CD14-positive monocyte (primary cell): ENCODE measurements at regions not wholly inside any gene's neighbourhood (a gene's known extent, or its start where the extent isn't known, plus 50 kb on each side); places are given as distances from the start of the nearest gene placed in this dataset.

Source experiments
- DNase-seq, 3 donors: peaks; one replicate each; pipeline ENCODE4 v3.0.0-alpha.2; 2011 to 2022
- H2AFZ ChIP-seq: 2 replicates; pipeline ENCODE4 v1.6.0; 2012; ENCODE audit warnings: mild to moderate bottlenecking, low read depth, low read length, inconsistent platforms; ENCODE audit not compliant: insufficient read depth, poor library complexity, severe bottlenecking
- H3K27ac ChIP-seq, 2 donors: 1 replicate in 1 of 2; 2 replicates in 1 of 2; pipeline ENCODE4 v1.5.1; 2012 to 2013; ENCODE audit warnings: low read length in 2 of 2, control low read depth in 1 of 2, inconsistent platforms in 1 of 2, low read depth in 1 of 2, mild to moderate bottlenecking in 1 of 2
- H3K27me3 ChIP-seq, 2 donors: one replicate each; pipeline versions ENCODE4 v1.6.0 to v1.6.1; 2011 to 2013; ENCODE audit warnings: low read length in 2 of 2; ENCODE audit not compliant: control insufficient read depth in 2 of 2, insufficient read depth in 2 of 2
- H3K36me3 ChIP-seq, 2 donors: replicated peaks in 1 of 2; 1 replicate in 1 of 2; 2 replicates in 1 of 2; pipeline versions ENCODE4 v1.5.1 to v1.6.1; 2012 to 2013; ENCODE audit warnings: low read length in 2 of 2, control low read depth in 1 of 2, inconsistent platforms in 1 of 2, mild to moderate bottlenecking in 1 of 2; ENCODE audit not compliant: insufficient read depth in 2 of 2, control insufficient read depth in 1 of 2
- H3K4me1 ChIP-seq, 2 donors: 1 replicate in 1 of 2; 2 replicates in 1 of 2; pipeline versions ENCODE4 v1.5.1 to v1.6.1; 2012 to 2013; ENCODE audit warnings: low read length in 2 of 2, control low read depth in 1 of 2, inconsistent platforms in 1 of 2, mild to moderate bottlenecking in 1 of 2, moderate library complexity in 1 of 2; ENCODE audit not compliant: insufficient read depth in 2 of 2, control insufficient read depth in 1 of 2
- H3K4me2 ChIP-seq: replicated peaks from 2 replicates; pipeline ENCODE3; 2012; ENCODE audit warnings: low read length, moderate library complexity, mild to moderate bottlenecking; ENCODE audit not compliant: poor library complexity, severe bottlenecking; ENCODE audit errors: extremely low read depth
- H3K4me3 ChIP-seq, 3 experiments: fragments of 200-600 bp in 1 of 3; sonication (generic) in 1 of 3; replicated peaks in 1 of 3; 1 replicate in 2 of 3; 2 replicates in 1 of 3; pipeline ENCODE4 v1.5.1; 2011 to 2013; ENCODE audit warnings: low read length in 3 of 3, mild to moderate bottlenecking in 3 of 3, control low read depth in 2 of 3, low read depth in 2 of 3, inconsistent platforms in 1 of 3, moderate library complexity in 1 of 3
- H3K79me2 ChIP-seq: 2 replicates; pipeline ENCODE4 v1.6.0; 2012; ENCODE audit warnings: mild to moderate bottlenecking, control low read depth, inconsistent platforms, low read length, moderate library complexity; ENCODE audit not compliant: insufficient read depth
- H3K9ac ChIP-seq: 2 replicates; pipeline ENCODE4 v1.6.0; 2017; ENCODE audit warnings: low read length, mild to moderate bottlenecking; ENCODE audit not compliant: insufficient read depth, poor library complexity, severe bottlenecking
- H3K9me3 ChIP-seq, 2 donors: replicated peaks in 1 of 2; 1 replicate in 1 of 2; 2 replicates in 1 of 2; pipeline versions ENCODE4 v1.5.1 to v1.6.1; 2012 to 2013; ENCODE audit warnings: low read length in 2 of 2, control low read depth in 1 of 2; ENCODE audit not compliant: control insufficient read depth in 1 of 2, insufficient read depth in 1 of 2
- H4K20me1 ChIP-seq: 2 replicates; pipeline ENCODE4 v1.6.0; 2012; ENCODE audit warnings: mild to moderate bottlenecking, low read length, control low read depth, moderate library complexity; ENCODE audit not compliant: insufficient read depth
- H3K27ac Mint-ChIP-seq, 7 donors: one replicate each; pipeline ENCODE4 v1.8.0; 2020; ENCODE audit warnings: mild to moderate bottlenecking in 7 of 7, mixed read lengths in 7 of 7, moderate library complexity in 6 of 7, inconsistent platforms in 2 of 7
- H3K27me3 Mint-ChIP-seq, 3 donors: one replicate each; pipeline ENCODE4 v1.8.0; 2021 to 2022; ENCODE audit warnings: low read depth in 3 of 3, mild to moderate bottlenecking in 3 of 3, mixed read lengths in 3 of 3, moderate library complexity in 3 of 3, inconsistent platforms in 1 of 3
- H3K36me3 Mint-ChIP-seq, 2 donors: one replicate each; pipeline ENCODE4 v1.8.0; 2020; ENCODE audit warnings: mixed read lengths in 2 of 2, inconsistent platforms in 1 of 2, mild to moderate bottlenecking in 1 of 2
- H3K4me1 Mint-ChIP-seq: one replicate; pipeline ENCODE4 v1.8.0; 2020; ENCODE audit warnings: mild to moderate bottlenecking, mixed read lengths
- H3K4me3 Mint-ChIP-seq, 2 donors: one replicate each; pipeline ENCODE4 v1.8.0; 2020; ENCODE audit warnings: mild to moderate bottlenecking in 2 of 2, mixed read lengths in 2 of 2, moderate library complexity in 1 of 2
- H3K9me3 Mint-ChIP-seq, 7 donors: one replicate each; pipeline ENCODE4 v1.8.0; 2020 to 2022; ENCODE audit warnings: mixed read lengths in 7 of 7, mild to moderate bottlenecking in 6 of 7, moderate library complexity in 6 of 7, inconsistent platforms in 2 of 7
- WGBS: methylation state at CpG from one replicate; pipeline ENCODE4 v1.1.5; 2013; ENCODE audit warnings: missing lambda C conversion rate; ENCODE audit not compliant: insufficient coverage; 5-methylcytosine and 5-hydroxymethylcytosine counted together
- intact Hi-C, 2 donors: fragments of 100-400 bp; cut with micrococcal nuclease; formaldehyde crosslinking; loops; one replicate each; pipeline versions ENCODE4 v1.15.0 to v1.15.1; 2023
- TF ChIP-seq, protein P1 (sequence below): fragments of 200-600 bp; IDR thresholded peaks from one replicate; pipeline ENCODE4 v1.8.0; 2022; ENCODE audit warnings: antibody characterized with exemption, mild to moderate bottlenecking

DNA sequence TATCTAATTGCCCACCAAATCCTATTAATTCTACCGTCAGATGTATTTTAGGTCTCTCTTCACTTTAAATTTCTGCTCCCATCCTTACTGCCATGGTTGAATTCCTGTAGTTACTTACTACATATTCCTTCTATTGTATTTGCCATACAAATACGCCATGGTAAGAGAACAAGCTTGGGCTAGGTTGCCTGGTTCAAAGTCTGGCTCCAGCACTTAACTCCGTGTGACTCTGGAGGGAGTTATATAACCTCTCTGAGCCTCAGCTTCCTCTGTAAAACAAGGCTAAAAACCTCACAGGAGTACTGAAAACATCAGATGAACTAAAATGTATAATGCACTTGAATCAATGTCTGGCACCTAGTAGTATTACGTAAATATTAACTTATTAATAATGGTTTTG, 260.3 kb upstream of the RPS6KA3 start:
- DNase-seq = no peak
- Histone ChIP-seq H3K4me2 (no peak overlapping the region), H3K79me2 (no peaks in the 10 kb centered on the region), H3K27me3 (peaks cover 10 to 14% of the 10 kb centered on the region in 2 donors), H3K4me1 (peaks cover 17 to 20% of the 10 kb centered on the region in 2 donors), H4K20me1 (no peaks in the 10 kb centered on the region), H3K27ac (no peak overlapping the region), H3K9me3 (no peaks in the 10 kb centered on the region), H2AFZ (no peak overlapping the region), H3K9ac (no peak overlapping the region), H3K4me3 (no peak overlapping the region), H3K36me3 (no peaks in the 10 kb centered on the region)
- H3K27ac Mint-ChIP-seq = no peak overlapping the region
- WGBS = 50% methylated on average over 1 of the region's 4 CpGs
- peaks cover 21% of the 10 kb centered on the region for H3K4me1 Mint-ChIP-seq
- TF ChIP-seq, protein P1, sequence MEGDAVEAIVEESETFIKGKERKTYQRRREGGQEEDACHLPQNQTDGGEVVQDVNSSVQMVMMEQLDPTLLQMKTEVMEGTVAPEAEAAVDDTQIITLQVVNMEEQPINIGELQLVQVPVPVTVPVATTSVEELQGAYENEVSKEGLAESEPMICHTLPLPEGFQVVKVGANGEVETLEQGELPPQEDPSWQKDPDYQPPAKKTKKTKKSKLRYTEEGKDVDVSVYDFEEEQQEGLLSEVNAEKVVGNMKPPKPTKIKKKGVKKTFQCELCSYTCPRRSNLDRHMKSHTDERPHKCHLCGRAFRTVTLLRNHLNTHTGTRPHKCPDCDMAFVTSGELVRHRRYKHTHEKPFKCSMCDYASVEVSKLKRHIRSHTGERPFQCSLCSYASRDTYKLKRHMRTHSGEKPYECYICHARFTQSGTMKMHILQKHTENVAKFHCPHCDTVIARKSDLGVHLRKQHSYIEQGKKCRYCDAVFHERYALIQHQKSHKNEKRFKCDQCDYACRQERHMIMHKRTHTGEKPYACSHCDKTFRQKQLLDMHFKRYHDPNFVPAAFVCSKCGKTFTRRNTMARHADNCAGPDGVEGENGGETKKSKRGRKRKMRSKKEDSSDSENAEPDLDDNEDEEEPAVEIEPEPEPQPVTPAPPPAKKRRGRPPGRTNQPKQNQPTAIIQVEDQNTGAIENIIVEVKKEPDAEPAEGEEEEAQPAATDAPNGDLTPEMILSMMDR = no peak
- H3K36me3 Mint-ChIP-seq = no peaks in the 10 kb centered on the region
- H3K9me3 Mint-ChIP-seq = no peaks in the 10 kb centered on the region
- intact Hi-C loops = loop anchor here in 1 of 2 donors (10.0 kb wide), 1 partner anchor 1218 kb away; no protein-coding TSS in a partner anchor
- no peak overlapping the region for H3K4me3 Mint-ChIP-seq
- H3K27me3 Mint-ChIP-seq = peaks cover 3 to 19% (median 12%) of the 10 kb centered on the region in 3 donors

DNA sequence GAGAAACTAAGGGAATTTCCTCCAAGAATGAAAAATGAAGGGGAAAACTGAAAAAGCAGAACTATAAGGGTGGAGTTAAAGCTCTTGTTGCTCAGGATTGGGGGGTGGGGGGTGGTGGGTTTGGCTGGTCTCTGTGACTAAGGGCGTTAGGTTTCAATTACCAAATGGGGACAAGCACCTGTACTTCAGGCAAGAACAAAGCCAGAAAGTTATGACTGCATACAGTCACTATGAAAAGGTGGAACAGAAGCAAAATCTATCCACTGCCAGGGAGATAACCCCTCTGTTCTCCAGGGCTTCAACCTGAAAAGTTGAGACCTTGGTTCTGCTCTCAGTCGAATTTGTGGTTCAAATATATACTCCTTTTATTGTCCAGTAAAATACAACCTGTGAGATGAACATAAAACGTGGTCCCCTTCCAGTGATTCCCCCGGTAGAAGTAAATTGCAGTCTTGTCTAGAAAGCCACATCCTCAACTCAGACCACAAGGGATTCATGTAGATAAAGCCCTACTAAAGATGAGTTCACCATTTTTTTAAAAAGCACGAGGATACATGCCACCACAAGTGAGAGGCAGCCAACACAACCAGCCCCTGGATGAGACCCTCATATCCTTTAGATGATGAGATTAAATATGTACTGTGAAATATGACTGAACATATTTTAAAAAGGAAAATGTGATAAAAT, 257.1 kb upstream of the RPS6KA3 start:
- peaks cover 3 to 18% (median 5%) of the 10 kb centered on the region in 3 donors for H3K27me3 Mint-ChIP-seq
- no CpG with 5 or more reads among the region's 5 CpGs for WGBS
- no peaks in the 10 kb centered on the region for H3K36me3 Mint-ChIP-seq
- Histone ChIP-seq H3K4me1 (no peaks in the 10 kb centered on the region), H2AFZ (no peak overlapping the region), H3K4me3 (no peak overlapping the region), H3K4me2 (no peak overlapping the region), H3K27ac (no peak overlapping the region), H3K9me3 (no peaks in the 10 kb centered on the region), H3K36me3 (no peaks in the 10 kb centered on the region), H3K27me3 (peaks cover 3 to 7% of the 10 kb centered on the region in 2 donors), H3K9ac (no peak overlapping the region), H3K79me2 (no peaks in the 10 kb centered on the region), H4K20me1 (no peaks in the 10 kb centered on the region)
- H3K4me1 Mint-ChIP-seq = peaks cover 10% of the 10 kb centered on the region
- no peak overlapping the region for H3K4me3 Mint-ChIP-seq
- intact Hi-C loops = loop anchor here in 1 of 2 donors (10.0 kb wide), 1 partner anchor 1221 kb away; no protein-coding TSS in a partner anchor
- H3K27ac Mint-ChIP-seq = no peak overlapping the region
- peak in 1 of 3 donors; percentile 23 for DNase-seq
- no peaks in the 10 kb centered on the region for H3K9me3 Mint-ChIP-seq
- TF ChIP-seq, protein P1 = no peak
